ENCODE measurements at regions not wholly inside any gene's neighbourhood (a gene's known extent, or its start where the extent isn't known, plus 50 kb on each side); places are given as distances from the start of the nearest gene placed in this dataset.
"Not testable (repeated sequence)": the region's sequence is repeated elsewhere in the genome, so short reads cannot be mapped to it uniquely, and the experiment has no call there.

GRCh38 chr5:166883016-166883415, 1408.4 kb upstream of the WWC1 start:
- DNase-seq = no peak

- DNase-seq = no peak
These were observed 1393.3 kb upstream of the WWC1 start for GRCh38 chr5:166898166-166898565.

- no peak for DNase-seq
These were observed 1392.1 kb upstream of the WWC1 start for GRCh38 chr5:166899343-166899742.

- DNase-seq = no peak
These were observed 1386.9 kb upstream of the WWC1 start for GRCh38 chr5:166904571-166904970.

GRCh38 chr5:166906991-166907713, 1384.3 kb upstream of the WWC1 start:
- DNase-seq = no peak

- DNase-seq = no peak
These were observed 1382.4 kb upstream of the WWC1 start for GRCh38 chr5:166909040-166909439.

- no peak for DNase-seq
These were observed 1381.5 kb upstream of the WWC1 start for GRCh38 chr5:166909926-166910325.

- no peak for DNase-seq
These were observed 1380.5 kb upstream of the WWC1 start for GRCh38 chr5:166910995-166911394.

GRCh38 chr5:166916021-166916420, 1375.4 kb upstream of the WWC1 start:
- no peak for DNase-seq

GRCh38 chr5:166926138-166926537, 1365.3 kb upstream of the WWC1 start:
- no peak for DNase-seq

GRCh38 chr5:166926806-166927475, 1364.5 kb upstream of the WWC1 start:
- DNase-seq = not testable (repeated sequence)

GRCh38 chr5:166936351-166936750, 1355.1 kb upstream of the WWC1 start:
- no peak for DNase-seq

- DNase-seq = no peak
These were observed 1353.4 kb upstream of the WWC1 start for GRCh38 chr5:166938071-166938470.

- DNase-seq = no peak
These were observed 1348.5 kb upstream of the WWC1 start for GRCh38 chr5:166942948-166943347.

GRCh38 chr5:166947045-166947444, 1344.4 kb upstream of the WWC1 start:
- DNase-seq = no peak

- no peak for DNase-seq
These were observed 1342.8 kb upstream of the WWC1 start for GRCh38 chr5:166948679-166949078.

- no peak for DNase-seq
These were observed 1339.4 kb upstream of the WWC1 start for GRCh38 chr5:166952048-166952447.

GRCh38 chr5:166957782-166958181, 1333.7 kb upstream of the WWC1 start:
- no peak for DNase-seq

- DNase-seq = no peak
These were observed 1331.7 kb upstream of the WWC1 start for GRCh38 chr5:166959766-166960165.

GRCh38 chr5:166961028-166961427, 1330.4 kb upstream of the WWC1 start:
- no peak for DNase-seq

- DNase-seq = no peak
These were observed 1329.5 kb upstream of the WWC1 start for GRCh38 chr5:166961913-166962312.

- DNase-seq = no peak
These were observed 1329.0 kb upstream of the WWC1 start for GRCh38 chr5:166962461-166962860.

- no peak for DNase-seq
These were observed 1327.8 kb upstream of the WWC1 start for GRCh38 chr5:166963596-166963995.

GRCh38 chr5:166977911-166978422, 1313.5 kb upstream of the WWC1 start:
- DNase-seq = no peak
